Neural progenitor cell (in vitro differentiated cells): ENCODE measurements at regions not wholly inside any gene's neighbourhood (a gene's known extent, or its start where the extent isn't known, plus 50 kb on each side); places are given as distances from the start of the nearest gene placed in this dataset.

Experiments used
- CTCF ChIP-seq: fragments of 200-600 bp; sonication (generic); IDR thresholded peaks from 2 replicates; pipeline ENCODE4 v1.5.1; 2017; ENCODE audit warnings: antibody characterized with exemption, mild to moderate bottlenecking
- EZH2phosphoT487 ChIP-seq: fragments of 200-600 bp; sonication (generic); IDR thresholded peaks from 2 replicates; pipeline ENCODE4 v1.6.1; 2017; ENCODE audit warnings: antibody characterized with exemption

- TF ChIP-seq CTCF, result no peak
- TF ChIP-seq EZH2phosphoT487, result no peak
These were observed 144.4 kb upstream of the SLC4A4 start for GRCh38 chr4:71194454-71194853.
